Smooth muscle cell of the brain vasculature (primary cell): ENCODE measurements at regions not wholly inside any gene's neighbourhood (a gene's known extent, or its start where the extent isn't known, plus 50 kb on each side); places are given as distances from the start of the nearest gene placed in this dataset.
"Not testable (repeated sequence)": the region's sequence is repeated elsewhere in the genome, so short reads cannot be mapped to it uniquely, and the experiment has no call there.

Experiments
- DNase-seq: peaks from one replicate; pipeline ENCODE4 v3.0.0-alpha.2; 2012; ENCODE audit warnings: low read depth, low spot score

- DNase-seq: no peak
Observed at GRCh38 chr1:58064166-58064565, 482.4 kb downstream of the OMA1 start.

DNA sequence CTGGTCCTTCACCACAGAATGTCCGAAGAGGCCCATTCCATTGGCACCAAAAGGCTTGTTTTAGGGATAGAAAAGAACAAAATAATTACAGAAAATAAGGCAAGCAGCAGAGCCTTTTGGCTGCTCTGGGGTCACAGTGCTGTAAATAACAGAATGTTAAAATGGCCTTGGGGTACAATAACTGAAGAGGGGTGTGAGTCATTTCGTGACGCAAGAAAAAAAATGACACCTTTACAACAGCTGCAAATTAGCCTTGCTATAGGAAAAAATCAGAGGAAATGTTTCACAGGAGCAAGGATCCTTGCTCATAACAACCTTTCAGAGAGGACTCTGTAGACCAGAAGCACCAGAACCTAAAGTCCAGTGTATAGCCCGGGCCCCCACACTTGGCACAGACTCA, 483.4 kb downstream of the OMA1 start:
- DNase-seq: no peak

DNA sequence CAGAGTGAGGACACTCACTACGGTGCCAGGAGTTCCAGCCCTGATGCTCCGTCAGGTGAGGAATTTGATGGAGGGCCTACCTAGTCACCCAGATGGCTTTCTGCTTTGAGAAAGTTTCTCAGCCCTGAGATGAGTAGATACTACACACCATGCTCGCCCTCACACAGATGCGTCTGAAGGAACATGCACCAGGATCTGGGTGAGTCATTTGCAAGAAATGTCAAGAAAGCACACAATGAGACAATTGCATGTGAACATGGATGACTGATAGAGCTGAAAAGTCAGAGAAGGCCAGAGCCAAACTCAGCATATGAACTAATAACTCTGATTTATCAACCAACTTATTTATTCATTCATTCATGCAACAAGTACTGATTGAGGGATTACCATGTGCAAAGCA, 483.9 kb downstream of the OMA1 start:
- DNase-seq: no peak

DNA sequence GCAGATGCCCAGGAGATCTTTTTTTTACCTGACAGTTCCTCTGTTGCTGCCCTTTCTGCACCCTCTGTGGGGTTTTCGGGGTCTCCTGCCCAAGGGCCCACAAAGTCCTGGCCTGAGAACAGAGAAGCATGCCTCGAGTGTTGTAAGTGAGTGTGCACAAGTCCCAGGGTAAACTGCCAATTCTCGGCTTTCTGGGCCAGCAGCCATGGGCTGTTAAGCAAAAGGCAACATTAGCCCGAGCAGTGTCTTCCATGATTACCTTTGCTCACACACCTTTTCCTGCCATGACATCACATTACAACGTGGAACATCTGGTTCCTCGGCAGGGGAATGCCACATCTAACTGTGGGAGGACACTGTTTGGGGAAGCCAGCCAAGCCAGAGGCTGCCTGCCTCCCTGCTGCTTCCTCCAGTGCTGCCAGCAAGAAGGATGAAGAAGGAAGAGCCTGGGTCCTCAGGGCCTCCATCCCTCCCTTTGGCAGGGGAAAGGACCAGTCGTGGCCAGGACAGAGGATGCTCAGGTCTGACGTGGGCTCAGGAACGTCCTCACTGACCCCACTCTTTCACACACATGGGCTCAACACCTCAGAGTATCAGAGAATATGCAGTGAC, 485.9 kb downstream of the OMA1 start:
- no peak for DNase-seq

DNA sequence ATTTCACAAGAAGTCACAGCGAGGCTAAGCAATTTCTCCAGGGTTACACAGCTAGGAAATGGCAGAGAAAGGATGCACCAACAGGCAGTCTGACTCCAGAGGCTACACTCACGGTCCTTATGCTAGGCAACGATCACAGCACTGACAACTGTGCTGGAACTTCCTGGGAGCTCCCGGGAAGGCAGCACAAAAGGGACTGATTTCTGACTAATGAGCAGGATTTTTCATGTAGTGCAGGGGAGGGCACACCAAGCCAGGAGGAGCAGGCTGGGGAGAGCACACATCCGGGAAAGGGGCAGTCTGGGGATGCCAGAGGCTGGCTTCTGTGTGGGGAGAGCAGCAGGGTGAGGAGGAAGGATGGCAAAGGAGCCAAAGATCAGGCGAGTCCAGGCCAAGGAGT, 486.7 kb downstream of the OMA1 start:
- no peak for DNase-seq

GRCh38 chr1:58058323-58058722, 488.2 kb downstream of the OMA1 start:
- DNase-seq: no peak

DNA sequence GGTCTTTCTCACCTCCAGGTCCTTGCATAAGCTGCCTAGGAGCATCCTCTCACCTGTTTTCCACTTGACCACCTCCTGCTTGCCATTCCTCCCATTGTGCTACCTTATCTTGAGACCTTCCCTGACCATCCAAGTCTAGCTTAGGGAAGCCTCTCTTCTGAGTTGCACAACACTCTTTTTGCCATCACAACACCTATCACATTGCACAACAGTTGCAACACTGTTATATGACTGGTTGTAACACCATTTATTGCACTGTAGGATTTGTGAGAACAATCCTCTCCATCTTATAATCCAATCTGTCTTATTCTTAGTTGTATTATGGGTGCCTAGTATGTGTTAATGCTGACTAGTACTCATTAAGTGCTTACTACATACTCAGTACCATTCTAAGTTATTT, 488.7 kb downstream of the OMA1 start:
- no peak for DNase-seq

DNA sequence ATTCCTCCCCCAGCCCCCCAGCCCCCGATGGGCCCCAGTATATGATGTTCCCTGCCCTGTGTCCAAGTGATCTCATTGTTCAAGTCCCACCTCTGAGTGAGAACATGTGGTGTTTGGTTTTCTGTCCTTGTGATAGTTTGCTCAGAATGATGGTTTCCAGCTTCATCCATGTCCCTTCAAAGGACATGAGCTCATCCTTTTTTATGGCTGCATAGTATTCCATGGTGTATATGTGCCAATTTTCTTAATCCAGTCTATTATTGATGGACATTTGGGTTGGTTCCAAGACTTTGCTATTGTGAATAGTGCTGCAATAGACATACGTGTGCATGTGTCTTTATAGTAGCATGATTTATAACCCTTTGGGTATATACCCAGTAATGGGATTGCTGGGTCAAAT, 495.3 kb downstream of the OMA1 start:
- DNase-seq: not testable (repeated sequence)

GRCh38 chr1:58047265-58047858, 499.2 kb downstream of the OMA1 start:
- no peak for DNase-seq

GRCh38 chr1:58045094-58045705, 501.3 kb downstream of the OMA1 start:
- no peak for DNase-seq

DNA sequence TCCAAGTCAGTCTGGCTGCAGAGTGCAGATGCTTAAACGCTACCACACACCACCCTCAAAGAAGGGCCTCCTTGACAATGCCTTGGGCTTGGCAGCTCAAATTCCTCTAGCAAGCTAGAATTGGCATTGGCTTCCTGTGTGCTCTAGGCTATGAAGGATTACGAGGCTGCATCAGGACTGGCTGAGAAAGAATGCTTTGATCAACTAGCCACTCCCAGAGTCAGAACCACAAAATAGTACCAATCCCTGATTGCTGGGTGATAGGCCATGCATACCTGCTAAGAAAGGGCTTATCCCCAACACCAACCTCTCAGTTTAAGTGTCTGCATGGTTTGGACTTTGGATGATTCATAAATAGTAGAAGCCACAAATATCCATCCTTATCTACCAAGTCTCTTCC, 504.9 kb downstream of the OMA1 start:
- no peak for DNase-seq

DNA sequence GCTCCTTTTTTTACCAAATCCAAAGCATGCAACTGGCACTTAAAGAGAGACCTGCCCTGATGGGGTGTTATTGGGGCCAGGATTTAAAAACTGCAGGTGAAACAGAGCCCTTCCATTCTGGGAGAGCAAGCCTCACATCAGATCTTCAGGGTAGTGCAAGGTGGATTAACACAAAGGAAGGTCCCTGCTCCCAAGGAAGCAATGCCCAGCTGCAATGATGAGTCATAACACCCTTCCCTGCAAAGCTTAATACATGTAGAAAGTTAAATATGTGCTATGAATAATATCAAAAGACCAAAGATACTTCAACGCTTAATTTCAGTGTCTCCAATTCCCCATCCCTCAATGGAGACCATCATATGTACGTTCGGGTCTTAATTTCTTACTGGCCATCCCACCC, 508.0 kb downstream of the OMA1 start:
- no peak for DNase-seq

GRCh38 chr1:58035523-58035922, 511.0 kb downstream of the OMA1 start:
- no peak for DNase-seq

- DNase-seq: no peak
Observed at GRCh38 chr1:58033311-58033710, 513.2 kb downstream of the OMA1 start.

DNA sequence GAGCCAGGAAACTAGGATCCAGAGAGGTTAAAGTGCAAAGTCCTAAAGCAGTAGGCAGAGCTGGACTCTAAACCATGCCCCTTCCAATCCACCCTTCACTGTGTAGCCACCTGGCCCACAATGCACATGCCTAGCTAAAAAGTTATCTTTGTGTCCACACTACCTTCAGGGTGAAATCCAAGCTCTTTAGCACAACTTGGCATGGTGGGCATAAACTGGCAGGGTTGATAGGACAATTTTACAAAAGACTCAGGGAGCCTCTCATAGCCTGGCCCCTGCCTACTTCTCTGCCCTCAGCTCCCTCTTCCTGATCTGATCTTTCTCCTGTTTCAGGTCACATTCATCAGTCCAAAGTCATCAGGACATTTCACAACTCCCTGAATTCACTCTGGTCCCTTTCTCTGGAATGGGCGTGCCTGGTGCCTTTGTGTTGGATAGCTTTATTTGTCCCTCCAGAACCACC, 513.9 kb downstream of the OMA1 start:
- DNase-seq: no peak

DNA sequence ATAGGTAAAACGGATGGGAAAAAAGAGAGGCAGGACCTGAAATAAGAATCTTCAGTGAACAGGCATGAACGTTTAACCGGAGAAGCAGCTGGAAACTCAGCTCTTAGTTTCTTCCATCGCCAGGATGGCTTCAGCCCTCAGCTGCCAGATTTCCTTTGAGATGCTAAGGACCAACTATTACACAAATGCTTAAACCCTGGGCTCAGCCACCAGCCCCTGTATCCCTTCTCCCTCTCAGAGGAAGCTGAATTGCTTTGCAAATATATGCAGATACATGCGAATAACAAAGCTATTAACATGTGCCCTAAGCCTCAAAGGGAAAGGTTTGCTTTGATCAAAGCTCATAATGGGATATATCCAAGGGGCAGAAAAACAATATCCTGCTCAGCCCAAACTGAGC, 515.1 kb downstream of the OMA1 start:
- DNase-seq: no peak

DNA sequence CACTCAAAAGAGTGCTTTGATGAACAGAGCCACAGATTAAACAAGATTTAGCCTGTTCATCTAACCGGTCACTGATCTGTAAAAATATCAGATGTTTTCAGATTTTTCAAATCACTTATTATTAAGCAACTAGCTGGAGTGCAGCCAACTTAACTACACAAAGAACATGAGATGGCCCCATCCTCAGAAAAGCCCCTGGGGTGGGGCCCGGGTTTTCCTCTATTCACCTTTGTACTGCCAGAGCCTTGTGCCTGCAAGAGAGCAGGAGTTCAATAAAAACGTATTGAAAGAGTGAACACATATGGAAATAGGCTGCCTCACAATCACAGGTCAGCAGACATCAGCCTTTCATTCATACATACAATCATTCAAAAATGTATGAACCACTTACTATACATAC, 516.1 kb downstream of the OMA1 start:
- no peak for DNase-seq

DNA sequence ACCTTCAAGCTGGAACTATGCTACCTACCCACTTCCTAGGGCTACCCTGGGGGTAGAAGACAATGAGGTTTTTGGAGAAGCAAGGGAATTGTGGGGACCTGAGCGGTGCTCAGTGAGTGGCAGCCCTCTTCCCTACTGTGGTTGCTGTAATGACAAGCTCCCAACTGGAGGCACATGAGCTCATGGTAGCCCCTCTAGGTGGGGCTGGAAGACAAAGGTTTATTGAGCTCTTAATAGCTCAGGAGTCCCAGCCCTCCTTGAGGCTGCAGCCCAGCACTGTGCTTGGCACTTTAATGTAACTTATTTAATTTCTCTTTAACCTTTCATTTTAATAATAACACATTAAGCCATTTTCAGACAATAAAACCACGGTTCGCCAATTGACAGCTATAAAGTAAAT, 528.9 kb downstream of the OMA1 start:
- DNase-seq: no peak

DNA sequence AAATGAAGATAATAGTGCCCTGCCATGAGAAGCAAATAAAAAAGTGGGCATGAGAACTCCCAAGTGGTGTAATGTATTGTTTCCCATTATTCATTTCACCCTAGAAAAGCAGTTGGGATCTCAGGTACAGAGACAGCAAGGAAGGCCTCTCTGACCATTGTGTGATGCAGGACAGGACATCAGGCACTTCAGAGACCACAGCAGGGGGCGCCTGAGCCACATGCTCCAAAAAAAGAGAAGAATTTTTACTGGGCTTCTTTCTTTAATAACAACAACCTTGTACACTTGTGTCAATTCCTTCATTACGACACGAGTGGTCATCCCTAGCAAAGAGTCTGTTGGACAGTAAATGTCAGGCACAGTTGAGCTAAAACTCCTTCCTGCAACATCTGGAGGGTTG, 533.3 kb downstream of the OMA1 start:
- DNase-seq: no peak

DNA sequence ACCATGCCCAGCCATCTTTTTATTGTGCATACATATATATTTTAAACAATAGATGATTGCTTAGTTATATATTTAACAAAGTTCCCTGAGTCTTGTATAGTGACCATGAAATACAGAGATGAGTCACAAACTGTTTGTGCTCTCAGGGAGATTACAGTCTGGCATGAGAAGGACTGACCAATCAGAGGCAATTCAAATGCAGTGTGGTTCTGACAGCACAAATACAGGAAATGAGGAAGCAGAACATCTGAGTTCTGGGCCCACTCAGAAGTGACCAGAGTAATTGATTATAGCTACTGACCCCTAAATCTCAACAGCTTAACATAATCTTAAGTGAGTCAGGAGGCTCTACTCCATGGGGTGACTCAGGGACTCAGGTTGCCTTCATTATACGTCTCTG, 534.5 kb downstream of the OMA1 start:
- no peak for DNase-seq

- DNase-seq: no peak
Observed at GRCh38 chr1:58006421-58007046, 540.0 kb downstream of the OMA1 start.

DNA sequence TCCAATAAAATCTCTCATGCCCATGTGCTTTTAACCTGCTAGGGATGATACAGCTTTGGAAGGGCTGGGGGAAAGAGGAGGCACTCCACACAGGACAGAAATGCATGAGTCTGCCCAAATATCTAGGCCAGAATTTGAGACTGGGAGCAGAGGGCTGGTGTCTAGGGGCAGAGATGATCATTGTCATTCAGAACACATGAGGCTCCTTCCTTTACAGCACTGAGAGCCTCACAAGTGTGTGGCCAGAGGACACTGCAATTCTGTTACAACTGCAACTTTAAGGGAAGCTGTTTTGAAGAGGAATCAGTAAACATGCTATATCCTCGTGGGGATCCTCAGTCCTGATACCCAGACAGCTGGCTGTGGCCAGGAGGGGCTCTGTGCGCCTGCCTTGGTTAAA, 541.3 kb downstream of the OMA1 start:
- DNase-seq: no peak

DNA sequence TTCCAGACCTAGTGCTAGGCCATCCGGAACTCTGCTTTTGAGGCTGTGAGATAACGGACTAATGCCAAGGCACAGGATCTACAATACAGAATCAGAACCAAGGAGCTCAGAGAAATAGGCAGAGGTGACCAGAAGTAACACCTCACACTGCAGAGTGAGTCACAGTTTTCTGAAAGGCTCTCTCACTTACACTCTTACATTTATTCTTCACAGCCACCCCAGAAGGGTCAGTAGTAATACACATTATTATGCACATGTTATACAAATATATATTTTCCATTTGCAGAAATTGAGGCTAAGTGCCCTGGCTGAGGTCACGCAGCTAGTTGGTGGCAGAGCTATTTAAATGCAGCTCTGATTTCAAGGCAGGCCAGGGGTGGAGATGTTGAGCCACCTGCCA, 542.5 kb downstream of the OMA1 start:
- DNase-seq: no peak
